Endodermal cell (in vitro differentiated cells): ENCODE measurements at regions not wholly inside any gene's neighbourhood (a gene's known extent, or its start where the extent isn't known, plus 50 kb on each side); places are given as distances from the start of the nearest gene placed in this dataset.

Experiments
- DNase-seq: peaks from one replicate; pipeline ENCODE4 v3.0.0-alpha.2; 2017
- H3K27ac ChIP-seq: 2 replicates; pipeline ENCODE4 v1.5.1; 2013; ENCODE audit warnings: mild to moderate bottlenecking, low read depth, low read length, moderate library complexity
- H3K27me3 ChIP-seq: 2 replicates; pipeline ENCODE4 v1.6.1; 2013; ENCODE audit warnings: mild to moderate bottlenecking, low read length, moderate library complexity; ENCODE audit not compliant: insufficient read depth, control insufficient read depth, poor library complexity, severe bottlenecking
- H3K36me3 ChIP-seq: 2 replicates; pipeline ENCODE4 v1.7.0; 2013; ENCODE audit warnings: mild to moderate bottlenecking, low read length, moderate library complexity; ENCODE audit not compliant: control insufficient read depth, insufficient read depth
- H3K4me1 ChIP-seq: one replicate; pipeline ENCODE4 v1.7.0; 2013; ENCODE audit warnings: low read length; ENCODE audit not compliant: control insufficient read depth, insufficient read depth
- H3K4me3 ChIP-seq: 2 replicates; pipeline ENCODE4 v1.5.1; 2013; ENCODE audit warnings: mild to moderate bottlenecking, low read length, moderate library complexity
- H3K9ac ChIP-seq: 2 replicates; pipeline ENCODE4 v1.6.1; 2013; ENCODE audit warnings: mild to moderate bottlenecking, low read length, moderate library complexity; ENCODE audit not compliant: poor library complexity, severe bottlenecking; ENCODE audit errors: extremely low read depth
- H3K9me3 ChIP-seq: 2 replicates; pipeline ENCODE4 v1.6.1; 2013; ENCODE audit warnings: mild to moderate bottlenecking, low read length, moderate library complexity; ENCODE audit not compliant: control insufficient read depth
- H3K27ac Mint-ChIP-seq: 2 replicates; pipeline ENCODE4 v1.8.0; 2020; ENCODE audit warnings: mixed read lengths
- H3K27me3 Mint-ChIP-seq: 2 replicates; pipeline ENCODE4 v1.8.0; 2021; ENCODE audit warnings: mild to moderate bottlenecking, mixed read lengths; ENCODE audit not compliant: insufficient read depth
- H3K36me3 Mint-ChIP-seq: 2 replicates; pipeline ENCODE4 v1.8.0; 2020; ENCODE audit warnings: low read depth, mixed read lengths
- H3K4me1 Mint-ChIP-seq: 2 replicates; pipeline ENCODE4 v1.8.0; 2020; ENCODE audit warnings: mixed read lengths
- H3K4me3 Mint-ChIP-seq: 2 replicates; pipeline ENCODE4 v1.8.0; 2020; ENCODE audit warnings: mild to moderate bottlenecking, moderate library complexity, mixed read lengths
- H3K9me3 Mint-ChIP-seq: 2 replicates; pipeline ENCODE4 v1.8.0; 2020; ENCODE audit warnings: mild to moderate bottlenecking, mixed read lengths
- WGBS, 2 experiments: methylation state at CpG; one replicate each; pipeline versions ENCODE4 v1.1.5 to v1.1.7; 2013; ENCODE audit warnings: missing lambda C conversion rate in 2 of 2, mixed read lengths in 1 of 2; ENCODE audit not compliant: insufficient coverage in 1 of 2, insufficient read length in 1 of 2; 5-methylcytosine and 5-hydroxymethylcytosine counted together
- TF ChIP-seq, protein P1 (sequence below): fragments of 200-600 bp; sonication (generic); conservative IDR thresholded peaks from 2 replicates; pipeline ENCODE4 v1.5.0; 2021; ENCODE audit warnings: antibody characterized with exemption, mild to moderate bottlenecking

GRCh38 chr19:22914646-22915045 lies 82.6 kb downstream of the ZNF723 start:
- Histone ChIP-seq H3K9me3 (peaks cover 60% of the 10 kb centered on the region), H3K4me1 (no peaks in the 10 kb centered on the region), H3K4me3 (no peak overlapping the region), H3K9ac (no peak overlapping the region), H3K27ac (no peak overlapping the region), H3K27me3 (no peaks in the 10 kb centered on the region), H3K36me3 (no peaks in the 10 kb centered on the region)
- peaks cover 76% of the 10 kb centered on the region for H3K9me3 Mint-ChIP-seq
- no peak overlapping the region for H3K27ac Mint-ChIP-seq
- H3K27me3 Mint-ChIP-seq = no peaks in the 10 kb centered on the region
- no peaks in the 10 kb centered on the region for H3K36me3 Mint-ChIP-seq
- no peak overlapping the region for H3K4me3 Mint-ChIP-seq
- H3K4me1 Mint-ChIP-seq = no peaks in the 10 kb centered on the region
- 43 to 47% methylated on average over 1 to 2 of the region's 2 CpGs for WGBS, 2 experiments
- DNase-seq = no peak
- TF ChIP-seq, protein P1, sequence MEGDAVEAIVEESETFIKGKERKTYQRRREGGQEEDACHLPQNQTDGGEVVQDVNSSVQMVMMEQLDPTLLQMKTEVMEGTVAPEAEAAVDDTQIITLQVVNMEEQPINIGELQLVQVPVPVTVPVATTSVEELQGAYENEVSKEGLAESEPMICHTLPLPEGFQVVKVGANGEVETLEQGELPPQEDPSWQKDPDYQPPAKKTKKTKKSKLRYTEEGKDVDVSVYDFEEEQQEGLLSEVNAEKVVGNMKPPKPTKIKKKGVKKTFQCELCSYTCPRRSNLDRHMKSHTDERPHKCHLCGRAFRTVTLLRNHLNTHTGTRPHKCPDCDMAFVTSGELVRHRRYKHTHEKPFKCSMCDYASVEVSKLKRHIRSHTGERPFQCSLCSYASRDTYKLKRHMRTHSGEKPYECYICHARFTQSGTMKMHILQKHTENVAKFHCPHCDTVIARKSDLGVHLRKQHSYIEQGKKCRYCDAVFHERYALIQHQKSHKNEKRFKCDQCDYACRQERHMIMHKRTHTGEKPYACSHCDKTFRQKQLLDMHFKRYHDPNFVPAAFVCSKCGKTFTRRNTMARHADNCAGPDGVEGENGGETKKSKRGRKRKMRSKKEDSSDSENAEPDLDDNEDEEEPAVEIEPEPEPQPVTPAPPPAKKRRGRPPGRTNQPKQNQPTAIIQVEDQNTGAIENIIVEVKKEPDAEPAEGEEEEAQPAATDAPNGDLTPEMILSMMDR = no peak

- H3K27ac Mint-ChIP-seq = no peak overlapping the region
- TF ChIP-seq, protein P1 = no peak
- H3K27me3 ChIP-seq = no peaks in the 10 kb centered on the region
- H3K36me3 ChIP-seq = no peaks in the 10 kb centered on the region
- no peak overlapping the region for H3K27ac ChIP-seq
- no peaks in the 10 kb centered on the region for H3K36me3 Mint-ChIP-seq
- no peak overlapping the region for H3K9ac ChIP-seq
- peaks cover 59% of the 10 kb centered on the region for H3K9me3 ChIP-seq
- H3K4me1 ChIP-seq = no peaks in the 10 kb centered on the region
- 34 to 43% methylated on average over 3 of the region's 3 CpGs for WGBS, 2 experiments
- no peaks in the 10 kb centered on the region for H3K4me1 Mint-ChIP-seq
- H3K4me3 Mint-ChIP-seq = no peak overlapping the region
- H3K9me3 Mint-ChIP-seq = peaks cover 79% of the 10 kb centered on the region
- no peak for DNase-seq
- no peak overlapping the region for H3K4me3 ChIP-seq
- no peaks in the 10 kb centered on the region for H3K27me3 Mint-ChIP-seq
Observed at GRCh38 chr19:22918221-22918620, 84.8 kb downstream of the ZNF728 start.

DNA sequence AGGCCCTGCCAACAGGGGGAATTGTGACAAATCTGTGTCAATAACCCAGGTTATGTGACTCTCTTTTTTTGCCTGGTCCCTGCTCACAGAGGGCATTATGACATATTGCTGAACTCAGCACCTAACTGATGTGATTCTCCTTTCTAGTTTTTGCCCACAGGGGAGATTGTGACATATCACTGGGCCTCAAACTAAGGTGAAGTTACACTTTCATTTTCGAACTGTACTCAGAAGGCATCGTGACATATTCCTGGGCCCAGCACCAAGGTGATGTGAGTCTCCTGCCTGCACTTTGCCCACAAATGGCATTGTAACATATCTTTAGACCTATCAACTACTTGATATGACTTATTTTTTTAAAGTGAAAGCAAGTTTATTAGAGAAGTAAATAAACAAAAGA lies 83.0 kb downstream of the ZNF728 start:
- Mint-ChIP-seq H3K9me3 (peaks cover 84% of the 10 kb centered on the region), H3K27ac (no peak overlapping the region), H3K36me3 (no peaks in the 10 kb centered on the region), H3K27me3 (no peaks in the 10 kb centered on the region), H3K4me1 (no peaks in the 10 kb centered on the region), H3K4me3 (no peak overlapping the region)
- Histone ChIP-seq H3K4me1 (no peaks in the 10 kb centered on the region), H3K4me3 (no peak overlapping the region), H3K27me3 (no peaks in the 10 kb centered on the region), H3K27ac (no peak overlapping the region), H3K9me3 (peaks cover 66% of the 10 kb centered on the region), H3K36me3 (no peaks in the 10 kb centered on the region), H3K9ac (no peak overlapping the region)
- no peak for DNase-seq
- TF ChIP-seq, protein P1 = no peak
- 74 to 76% methylated on average over 2 of the region's 2 CpGs for WGBS, 2 experiments
